ENCODE measurements at regions not wholly inside any gene's neighbourhood (a gene's known extent, or its start where the extent isn't known, plus 50 kb on each side); places are given as distances from the start of the nearest gene placed in this dataset.

DNA sequence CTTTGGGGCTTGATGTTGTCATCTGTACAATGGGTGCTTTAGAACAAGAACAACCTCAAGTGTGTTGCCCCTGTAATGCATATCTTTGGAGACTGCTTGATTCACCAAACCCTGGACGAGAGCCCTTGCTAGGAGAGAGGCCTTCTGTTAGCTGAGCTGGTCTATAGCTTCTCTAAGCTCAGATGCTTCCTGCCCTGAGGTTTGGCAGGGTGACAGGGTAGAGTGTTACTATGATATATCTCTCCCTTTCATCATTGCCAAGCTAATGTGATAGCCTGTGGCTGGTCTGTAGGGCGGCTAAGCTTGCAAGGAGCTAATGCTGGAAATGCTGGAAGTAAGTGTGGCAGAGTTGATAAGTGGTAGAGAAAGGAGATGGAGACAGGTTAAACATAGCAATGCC, 364.1 kb downstream of the RPS24 start:
- TF ChIP-seq MXI1 (IDR thresholded peaks at IDR 0.05; ENCODE audit: low read depth, low read length) = no peak
- TF ChIP-seq, protein P1, sequence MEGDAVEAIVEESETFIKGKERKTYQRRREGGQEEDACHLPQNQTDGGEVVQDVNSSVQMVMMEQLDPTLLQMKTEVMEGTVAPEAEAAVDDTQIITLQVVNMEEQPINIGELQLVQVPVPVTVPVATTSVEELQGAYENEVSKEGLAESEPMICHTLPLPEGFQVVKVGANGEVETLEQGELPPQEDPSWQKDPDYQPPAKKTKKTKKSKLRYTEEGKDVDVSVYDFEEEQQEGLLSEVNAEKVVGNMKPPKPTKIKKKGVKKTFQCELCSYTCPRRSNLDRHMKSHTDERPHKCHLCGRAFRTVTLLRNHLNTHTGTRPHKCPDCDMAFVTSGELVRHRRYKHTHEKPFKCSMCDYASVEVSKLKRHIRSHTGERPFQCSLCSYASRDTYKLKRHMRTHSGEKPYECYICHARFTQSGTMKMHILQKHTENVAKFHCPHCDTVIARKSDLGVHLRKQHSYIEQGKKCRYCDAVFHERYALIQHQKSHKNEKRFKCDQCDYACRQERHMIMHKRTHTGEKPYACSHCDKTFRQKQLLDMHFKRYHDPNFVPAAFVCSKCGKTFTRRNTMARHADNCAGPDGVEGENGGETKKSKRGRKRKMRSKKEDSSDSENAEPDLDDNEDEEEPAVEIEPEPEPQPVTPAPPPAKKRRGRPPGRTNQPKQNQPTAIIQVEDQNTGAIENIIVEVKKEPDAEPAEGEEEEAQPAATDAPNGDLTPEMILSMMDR (IDR thresholded peaks at IDR 0.05) = no peak
- no peak for TF ChIP-seq EP300 (IDR thresholded peaks at IDR 0.05; ENCODE audit: borderline replicate concordance in 1 of 2, low read depth in 1 of 2, low read length in 1 of 2)
- TF ChIP-seq, protein P2, sequence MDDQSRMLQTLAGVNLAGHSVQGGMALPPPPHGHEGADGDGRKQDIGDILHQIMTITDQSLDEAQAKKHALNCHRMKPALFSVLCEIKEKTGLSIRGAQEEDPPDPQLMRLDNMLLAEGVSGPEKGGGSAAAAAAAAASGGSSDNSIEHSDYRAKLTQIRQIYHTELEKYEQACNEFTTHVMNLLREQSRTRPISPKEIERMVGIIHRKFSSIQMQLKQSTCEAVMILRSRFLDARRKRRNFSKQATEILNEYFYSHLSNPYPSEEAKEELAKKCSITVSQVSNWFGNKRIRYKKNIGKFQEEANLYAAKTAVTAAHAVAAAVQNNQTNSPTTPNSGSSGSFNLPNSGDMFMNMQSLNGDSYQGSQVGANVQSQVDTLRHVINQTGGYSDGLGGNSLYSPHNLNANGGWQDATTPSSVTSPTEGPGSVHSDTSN (IDR thresholded peaks at IDR 0.05) = no peak
- TF ChIP-seq, protein P3, sequence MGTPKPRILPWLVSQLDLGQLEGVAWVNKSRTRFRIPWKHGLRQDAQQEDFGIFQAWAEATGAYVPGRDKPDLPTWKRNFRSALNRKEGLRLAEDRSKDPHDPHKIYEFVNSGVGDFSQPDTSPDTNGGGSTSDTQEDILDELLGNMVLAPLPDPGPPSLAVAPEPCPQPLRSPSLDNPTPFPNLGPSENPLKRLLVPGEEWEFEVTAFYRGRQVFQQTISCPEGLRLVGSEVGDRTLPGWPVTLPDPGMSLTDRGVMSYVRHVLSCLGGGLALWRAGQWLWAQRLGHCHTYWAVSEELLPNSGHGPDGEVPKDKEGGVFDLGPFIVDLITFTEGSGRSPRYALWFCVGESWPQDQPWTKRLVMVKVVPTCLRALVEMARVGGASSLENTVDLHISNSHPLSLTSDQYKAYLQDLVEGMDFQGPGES (IDR thresholded peaks at IDR 0.05; ENCODE audit: low read depth, low read length) = no peak
- TF ChIP-seq TCF12 (IDR thresholded peaks at IDR 0.05) = no peak
- TF ChIP-seq, protein P4, sequence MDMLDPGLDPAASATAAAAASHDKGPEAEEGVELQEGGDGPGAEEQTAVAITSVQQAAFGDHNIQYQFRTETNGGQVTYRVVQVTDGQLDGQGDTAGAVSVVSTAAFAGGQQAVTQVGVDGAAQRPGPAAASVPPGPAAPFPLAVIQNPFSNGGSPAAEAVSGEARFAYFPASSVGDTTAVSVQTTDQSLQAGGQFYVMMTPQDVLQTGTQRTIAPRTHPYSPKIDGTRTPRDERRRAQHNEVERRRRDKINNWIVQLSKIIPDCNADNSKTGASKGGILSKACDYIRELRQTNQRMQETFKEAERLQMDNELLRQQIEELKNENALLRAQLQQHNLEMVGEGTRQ (IDR thresholded peaks at IDR 0.05; ENCODE audit: borderline replicate concordance, low read depth, low read length) = no peak
- no peak for TF ChIP-seq GABPA (IDR thresholded peaks at IDR 0.05; ENCODE audit: low read depth)
- TF ChIP-seq, protein P5, sequence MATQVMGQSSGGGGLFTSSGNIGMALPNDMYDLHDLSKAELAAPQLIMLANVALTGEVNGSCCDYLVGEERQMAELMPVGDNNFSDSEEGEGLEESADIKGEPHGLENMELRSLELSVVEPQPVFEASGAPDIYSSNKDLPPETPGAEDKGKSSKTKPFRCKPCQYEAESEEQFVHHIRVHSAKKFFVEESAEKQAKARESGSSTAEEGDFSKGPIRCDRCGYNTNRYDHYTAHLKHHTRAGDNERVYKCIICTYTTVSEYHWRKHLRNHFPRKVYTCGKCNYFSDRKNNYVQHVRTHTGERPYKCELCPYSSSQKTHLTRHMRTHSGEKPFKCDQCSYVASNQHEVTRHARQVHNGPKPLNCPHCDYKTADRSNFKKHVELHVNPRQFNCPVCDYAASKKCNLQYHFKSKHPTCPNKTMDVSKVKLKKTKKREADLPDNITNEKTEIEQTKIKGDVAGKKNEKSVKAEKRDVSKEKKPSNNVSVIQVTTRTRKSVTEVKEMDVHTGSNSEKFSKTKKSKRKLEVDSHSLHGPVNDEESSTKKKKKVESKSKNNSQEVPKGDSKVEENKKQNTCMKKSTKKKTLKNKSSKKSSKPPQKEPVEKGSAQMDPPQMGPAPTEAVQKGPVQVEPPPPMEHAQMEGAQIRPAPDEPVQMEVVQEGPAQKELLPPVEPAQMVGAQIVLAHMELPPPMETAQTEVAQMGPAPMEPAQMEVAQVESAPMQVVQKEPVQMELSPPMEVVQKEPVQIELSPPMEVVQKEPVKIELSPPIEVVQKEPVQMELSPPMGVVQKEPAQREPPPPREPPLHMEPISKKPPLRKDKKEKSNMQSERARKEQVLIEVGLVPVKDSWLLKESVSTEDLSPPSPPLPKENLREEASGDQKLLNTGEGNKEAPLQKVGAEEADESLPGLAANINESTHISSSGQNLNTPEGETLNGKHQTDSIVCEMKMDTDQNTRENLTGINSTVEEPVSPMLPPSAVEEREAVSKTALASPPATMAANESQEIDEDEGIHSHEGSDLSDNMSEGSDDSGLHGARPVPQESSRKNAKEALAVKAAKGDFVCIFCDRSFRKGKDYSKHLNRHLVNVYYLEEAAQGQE (IDR thresholded peaks at IDR 0.05; ENCODE audit: low read depth, low read length) = no peak
- no peak for TF ChIP-seq RAD21 (IDR thresholded peaks at IDR 0.05; ENCODE audit: low read length)
- TF ChIP-seq YY1 (IDR thresholded peaks at IDR 0.05; ENCODE audit: low read depth) = no peak
- no peak for TF ChIP-seq POLR2AphosphoS5 (IDR thresholded peaks at IDR 0.05; ENCODE audit: low read depth, low read length)
- no peak for TF ChIP-seq RXRA (IDR thresholded peaks at IDR 0.05; ENCODE audit: borderline replicate concordance, low read depth)
